ENCODE measurements at regions not wholly inside any gene's neighbourhood (a gene's known extent, or its start where the extent isn't known, plus 50 kb on each side); places are given as distances from the start of the nearest gene placed in this dataset.
"Not testable (repeated sequence)": the region's sequence is repeated elsewhere in the genome, so short reads cannot be mapped to it uniquely, and the experiment has no call there.

GRCh38 chr6:67916399-67916798 lies 718.7 kb upstream of the ADGRB3 start:
- H3K4me3 ChIP-seq (ENCODE audit: low read length), result no peak overlapping the region
- no peak overlapping the region for H3K4me2 ChIP-seq (ENCODE audit: low read length)
- H3K27me3 ChIP-seq (ENCODE audit: low read depth, low read length), result no peaks in the 10 kb centered on the region
- H3K27ac ChIP-seq (ENCODE audit: low read length), result no peak overlapping the region
- H3K9me3 ChIP-seq (ENCODE audit: insufficient read depth, low read length), result no peaks in the 10 kb centered on the region
- TF ChIP-seq CTCF (IDR thresholded peaks at IDR 0.05; ENCODE audit: low read depth, low read length), result no peak
- no peak for TF ChIP-seq EZH2phosphoT487 (IDR thresholded peaks at IDR 0.05; ENCODE audit: low read depth)
- H3K4me1 ChIP-seq (ENCODE audit: low read length), result no peaks in the 10 kb centered on the region
- H3K79me2 ChIP-seq (ENCODE audit: low read length), result no peaks in the 10 kb centered on the region
- H3K36me3 ChIP-seq (replicated peaks; ENCODE audit: low read depth, low read length), result no peaks in the 10 kb centered on the region
- H4K20me1 ChIP-seq (ENCODE audit: insufficient read depth, low read length), result no peaks in the 10 kb centered on the region
- H2AFZ ChIP-seq (ENCODE audit: low read depth, low read length), result no peak overlapping the region
- no peak overlapping the region for H3K9ac ChIP-seq (ENCODE audit: low read length)

GRCh38 chr6:67914419-67914818 lies 720.7 kb upstream of the ADGRB3 start:
- Histone ChIP-seq H3K9ac (ENCODE audit: low read length) (no peak overlapping the region), H3K4me3 (ENCODE audit: low read length) (no peak overlapping the region), H3K36me3 (replicated peaks; ENCODE audit: low read depth, low read length) (no peaks in the 10 kb centered on the region), H3K27ac (ENCODE audit: low read length) (no peak overlapping the region), H3K79me2 (ENCODE audit: low read length) (no peaks in the 10 kb centered on the region), H2AFZ (ENCODE audit: low read depth, low read length) (no peak overlapping the region), H3K27me3 (ENCODE audit: low read depth, low read length) (no peaks in the 10 kb centered on the region), H4K20me1 (ENCODE audit: insufficient read depth, low read length) (no peaks in the 10 kb centered on the region), H3K9me3 (ENCODE audit: insufficient read depth, low read length) (no peaks in the 10 kb centered on the region), H3K4me2 (ENCODE audit: low read length) (no peak overlapping the region), H3K4me1 (ENCODE audit: low read length) (no peaks in the 10 kb centered on the region)
- TF ChIP-seq CTCF (IDR thresholded peaks at IDR 0.05; ENCODE audit: low read depth, low read length) (no peak), EZH2phosphoT487 (IDR thresholded peaks at IDR 0.05; ENCODE audit: low read depth) (no peak)

- no peak overlapping the region for H3K4me2 ChIP-seq (ENCODE audit: low read length)
- H2AFZ ChIP-seq (ENCODE audit: low read depth, low read length), result no peak overlapping the region
- no peaks in the 10 kb centered on the region for H3K36me3 ChIP-seq (replicated peaks; ENCODE audit: low read depth, low read length)
- no peak overlapping the region for H3K4me3 ChIP-seq (ENCODE audit: low read length)
- TF ChIP-seq CTCF (IDR thresholded peaks at IDR 0.05; ENCODE audit: low read depth, low read length) (no peak), EZH2phosphoT487 (IDR thresholded peaks at IDR 0.05; ENCODE audit: low read depth) (no peak)
- H3K27me3 ChIP-seq (ENCODE audit: low read depth, low read length), result no peaks in the 10 kb centered on the region
- no peak overlapping the region for H3K27ac ChIP-seq (ENCODE audit: low read length)
- H3K4me1 ChIP-seq (ENCODE audit: low read length), result no peaks in the 10 kb centered on the region
- no peak overlapping the region for H3K9ac ChIP-seq (ENCODE audit: low read length)
- H3K79me2 ChIP-seq (ENCODE audit: low read length), result no peaks in the 10 kb centered on the region
- no peaks in the 10 kb centered on the region for H3K9me3 ChIP-seq (ENCODE audit: insufficient read depth, low read length)
- no peaks in the 10 kb centered on the region for H4K20me1 ChIP-seq (ENCODE audit: insufficient read depth, low read length)
Observed at GRCh38 chr6:67909354-67909753, 725.7 kb upstream of the ADGRB3 start.

- H3K36me3 ChIP-seq (replicated peaks; ENCODE audit: low read depth, low read length), result no peaks in the 10 kb centered on the region
- H3K4me3 ChIP-seq (ENCODE audit: low read length), result no peak overlapping the region
- TF ChIP-seq CTCF (IDR thresholded peaks at IDR 0.05; ENCODE audit: low read depth, low read length) (no peak), EZH2phosphoT487 (IDR thresholded peaks at IDR 0.05; ENCODE audit: low read depth) (no peak)
- no peak overlapping the region for H2AFZ ChIP-seq (ENCODE audit: low read depth, low read length)
- H3K9me3 ChIP-seq (ENCODE audit: insufficient read depth, low read length), result no peaks in the 10 kb centered on the region
- no peaks in the 10 kb centered on the region for H3K79me2 ChIP-seq (ENCODE audit: low read length)
- no peaks in the 10 kb centered on the region for H4K20me1 ChIP-seq (ENCODE audit: insufficient read depth, low read length)
- H3K27ac ChIP-seq (ENCODE audit: low read length), result no peak overlapping the region
- H3K4me2 ChIP-seq (ENCODE audit: low read length), result no peak overlapping the region
- H3K9ac ChIP-seq (ENCODE audit: low read length), result no peak overlapping the region
- H3K4me1 ChIP-seq (ENCODE audit: low read length), result no peaks in the 10 kb centered on the region
- H3K27me3 ChIP-seq (ENCODE audit: low read depth, low read length), result no peaks in the 10 kb centered on the region
Observed at GRCh38 chr6:67908379-67908778, 726.7 kb upstream of the ADGRB3 start.

- H3K4me2 ChIP-seq (ENCODE audit: low read length); H4K20me1 ChIP-seq (ENCODE audit: insufficient read depth, low read length); H3K27me3 ChIP-seq (ENCODE audit: low read depth, low read length); H3K27ac ChIP-seq (ENCODE audit: low read length); H3K4me3 ChIP-seq (ENCODE audit: low read length); H3K79me2 ChIP-seq (ENCODE audit: low read length); H2AFZ ChIP-seq (ENCODE audit: low read depth, low read length); H3K36me3 ChIP-seq (replicated peaks; ENCODE audit: low read depth, low read length); H3K9ac ChIP-seq (ENCODE audit: low read length); H3K4me1 ChIP-seq (ENCODE audit: low read length); H3K9me3 ChIP-seq (ENCODE audit: insufficient read depth, low read length): not testable (repeated sequence)
Observed at GRCh38 chr6:67904735-67905134, 730.3 kb upstream of the ADGRB3 start.
